GM19438 (cell line): ENCODE measurements at regions not wholly inside any gene's neighbourhood (a gene's known extent, or its start where the extent isn't known, plus 50 kb on each side); places are given as distances from the start of the nearest gene placed in this dataset.

Source experiments
- ATAC-seq: cut with Tn5 transposase; IDR thresholded peaks from one replicate; pipeline ENCODE4 v1.9.1; 2021; ENCODE audit warnings: low read depth; ENCODE audit not compliant: unreplicated experiment

- ATAC-seq: no peak
Measured at GRCh38 chr15:47944637-47945288, 176.0 kb upstream of the SLC24A5 start.

GRCh38 chr15:47945872-47946650 lies 174.7 kb upstream of the SLC24A5 start:
- ATAC-seq: no peak

DNA sequence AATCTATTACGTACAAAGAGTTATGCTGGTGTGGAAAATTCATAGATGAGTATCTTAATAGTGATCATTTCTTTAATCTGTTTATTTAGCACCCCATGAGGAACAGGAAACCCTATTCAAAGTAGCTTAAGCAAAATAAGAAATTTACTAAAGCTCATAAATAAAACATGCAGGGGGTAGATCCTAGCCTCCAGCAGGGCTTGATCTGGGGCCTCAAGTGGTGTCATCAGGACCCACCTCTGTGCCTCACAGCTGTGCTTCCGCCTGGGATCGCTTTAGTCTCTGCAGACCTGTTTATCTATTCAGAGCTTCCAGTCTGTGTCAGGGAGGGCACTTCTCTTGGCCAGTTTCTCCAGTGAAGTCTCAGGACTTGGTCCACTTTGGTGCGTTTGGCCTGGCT lies 171.0 kb upstream of the SLC24A5 start:
- no peak for ATAC-seq

- ATAC-seq: no peak
Measured at GRCh38 chr15:47950447-47950846, 170.3 kb upstream of the SLC24A5 start.

- ATAC-seq: no peak
Measured at GRCh38 chr15:47951781-47952180, 169.0 kb upstream of the SLC24A5 start.

- no peak for ATAC-seq
Measured at GRCh38 chr15:47954196-47954595, 166.6 kb upstream of the SLC24A5 start.

GRCh38 chr15:47955021-47955420 lies 165.8 kb upstream of the SLC24A5 start:
- ATAC-seq: no peak

DNA sequence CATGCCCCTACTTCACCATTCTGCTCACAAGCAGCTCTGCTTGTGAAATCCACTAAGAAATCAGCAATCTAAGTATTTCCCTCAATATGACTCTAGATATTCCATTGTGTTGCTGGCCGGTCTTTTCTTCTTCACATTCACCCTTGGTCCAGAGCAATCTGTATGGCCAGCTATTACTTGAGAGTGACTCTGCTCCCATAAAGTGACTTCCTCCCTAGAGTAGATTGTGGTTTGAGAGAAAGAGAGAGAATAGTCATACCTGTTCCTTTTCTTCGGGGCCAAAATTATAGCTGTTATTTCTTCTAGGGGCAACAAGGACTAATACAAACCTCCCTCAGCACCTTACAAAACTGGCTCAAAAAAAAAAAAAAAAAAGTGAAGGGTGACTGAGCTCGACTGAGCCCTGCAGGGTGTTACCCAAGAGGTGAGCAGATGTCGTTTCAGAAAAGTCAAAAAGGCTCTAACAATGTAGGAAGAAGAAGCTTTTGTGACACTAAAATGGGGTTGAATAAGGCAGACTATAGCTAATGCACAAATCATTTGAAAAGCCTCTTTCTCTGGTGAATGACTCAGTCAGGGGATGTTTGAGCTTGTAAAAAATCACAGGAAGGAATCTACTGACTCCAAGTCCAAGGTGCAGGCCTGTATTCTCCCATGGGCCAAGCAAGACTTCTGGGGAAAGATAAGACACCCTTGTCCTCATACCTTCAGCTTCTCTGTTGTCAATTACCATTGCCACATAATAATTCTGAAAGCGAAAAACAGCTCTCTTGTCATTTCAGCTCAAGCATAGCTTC lies 161.0 kb upstream of the SLC24A5 start:
- no peak for ATAC-seq

DNA sequence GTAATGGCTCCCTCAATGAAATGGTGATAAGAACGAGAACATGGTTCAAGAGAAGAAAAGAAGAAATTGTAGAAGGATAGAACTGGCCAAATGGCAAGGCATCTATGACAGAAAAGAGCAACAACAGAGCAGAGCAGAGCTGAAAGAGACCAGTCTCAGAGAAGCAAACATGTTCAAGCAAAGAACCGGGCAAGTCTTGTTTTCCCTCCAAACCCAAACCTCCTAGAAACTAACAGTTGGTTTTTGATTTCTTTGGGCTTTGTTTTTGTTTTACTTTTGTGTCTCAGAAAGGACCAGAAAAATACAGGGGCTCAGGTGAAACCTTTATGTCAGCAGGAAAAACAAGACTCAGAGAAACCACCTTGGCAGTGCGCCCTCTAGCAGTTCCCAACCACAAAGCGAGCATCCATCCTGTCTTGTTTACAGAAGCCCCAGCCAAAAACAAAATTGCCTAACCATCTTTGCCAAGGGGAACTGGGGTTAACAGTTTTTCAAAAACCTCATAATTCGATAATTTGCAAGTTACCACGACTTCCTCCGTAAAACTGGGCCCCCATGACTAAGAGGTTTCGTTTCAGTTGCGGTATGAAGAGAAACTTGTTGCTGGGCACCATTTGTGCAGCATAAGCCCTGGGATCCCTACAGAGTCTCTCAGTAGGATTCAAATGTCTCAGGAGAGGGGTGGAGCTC lies 159.2 kb upstream of the SLC24A5 start:
- ATAC-seq: peak; percentile 92

DNA sequence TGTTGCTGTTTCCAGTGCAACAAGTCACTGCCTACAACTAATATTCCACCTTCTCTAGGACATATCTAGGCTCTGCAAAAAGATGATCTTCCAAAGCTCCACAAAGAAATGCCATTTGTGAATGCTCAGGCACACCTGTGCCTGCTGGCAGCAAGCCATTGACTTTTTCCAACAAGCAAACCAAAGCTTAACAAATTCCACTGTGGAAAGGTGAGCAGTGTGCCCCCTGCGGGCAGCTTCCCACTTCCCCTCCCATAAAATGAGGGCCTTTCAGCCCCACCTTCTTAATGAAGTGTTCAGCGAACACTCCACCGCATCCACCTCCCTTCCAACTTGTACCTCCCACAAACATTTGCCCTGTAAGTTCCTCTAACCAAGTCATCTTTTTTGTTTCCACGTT lies 157.5 kb upstream of the SLC24A5 start:
- no peak for ATAC-seq

- no peak for ATAC-seq
Measured at GRCh38 chr15:47964229-47964628, 156.6 kb upstream of the SLC24A5 start.

- ATAC-seq: no peak
Measured at GRCh38 chr15:47965297-47965696, 155.5 kb upstream of the SLC24A5 start.

DNA sequence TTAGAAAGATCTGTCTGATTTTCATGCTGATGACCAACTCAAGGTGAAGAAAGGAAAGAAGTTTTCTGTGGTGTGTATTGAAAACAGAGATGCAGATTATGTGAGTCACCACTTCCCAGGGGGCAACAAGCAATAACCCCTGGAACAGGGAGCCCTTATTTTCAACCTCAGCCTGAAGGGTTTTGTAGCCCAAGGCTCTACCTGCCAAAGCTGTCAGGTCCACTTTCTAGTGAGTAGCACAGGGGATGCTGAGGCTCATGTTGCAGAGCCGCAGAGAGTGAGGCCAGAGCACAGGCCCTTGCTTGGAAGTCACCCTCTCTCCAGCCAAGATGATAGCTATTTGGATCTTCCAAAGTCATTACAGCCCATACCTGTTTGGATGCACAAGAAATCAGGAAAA lies 152.2 kb upstream of the SLC24A5 start:
- ATAC-seq: no peak

- no peak for ATAC-seq
Measured at GRCh38 chr15:47971637-47972036, 149.2 kb upstream of the SLC24A5 start.

GRCh38 chr15:47972738-47973137 lies 148.1 kb upstream of the SLC24A5 start:
- no peak for ATAC-seq

GRCh38 chr15:47974724-47975123 lies 146.1 kb upstream of the SLC24A5 start:
- no peak for ATAC-seq

DNA sequence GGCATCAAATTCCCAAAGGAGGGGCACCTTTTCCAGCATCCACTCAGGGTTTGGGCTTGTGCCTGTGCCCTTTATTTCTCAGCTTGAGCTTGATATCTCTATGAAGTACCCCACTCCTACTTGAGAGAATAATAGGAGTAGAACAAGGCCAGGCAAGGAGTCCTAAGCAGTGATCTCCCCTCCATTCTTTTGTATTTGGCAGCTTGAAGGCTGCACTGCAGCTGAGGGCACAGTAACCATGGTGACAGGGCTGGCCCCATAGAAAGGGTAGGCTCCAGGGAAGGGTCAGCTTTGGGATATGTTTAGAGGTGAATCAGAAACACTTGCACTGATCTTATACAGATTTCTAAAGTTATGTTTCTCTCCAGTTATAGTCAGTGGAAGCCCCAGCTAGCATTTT lies 145.4 kb upstream of the SLC24A5 start:
- no peak for ATAC-seq

DNA sequence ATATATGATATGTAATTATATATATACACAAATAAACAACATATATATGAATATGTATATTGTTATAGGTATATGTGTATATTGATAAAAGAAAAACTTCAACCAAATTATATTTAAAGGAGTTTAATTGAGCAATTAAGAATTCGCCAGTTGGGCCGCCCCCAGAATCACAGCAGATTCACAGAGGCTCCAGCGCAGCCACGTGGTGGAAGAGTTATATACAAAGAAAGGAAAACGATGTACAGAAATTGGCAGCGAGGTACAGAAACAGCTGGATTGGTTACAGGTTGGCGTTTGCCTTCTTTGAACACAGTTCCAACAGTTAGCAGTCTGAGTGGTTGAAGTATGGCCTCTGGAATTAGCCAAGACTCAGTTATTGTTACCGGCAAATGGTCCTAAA lies 137.3 kb upstream of the SLC24A5 start:
- ATAC-seq: no peak

GRCh38 chr15:47985568-47985967 lies 135.2 kb upstream of the SLC24A5 start:
- ATAC-seq: no peak

DNA sequence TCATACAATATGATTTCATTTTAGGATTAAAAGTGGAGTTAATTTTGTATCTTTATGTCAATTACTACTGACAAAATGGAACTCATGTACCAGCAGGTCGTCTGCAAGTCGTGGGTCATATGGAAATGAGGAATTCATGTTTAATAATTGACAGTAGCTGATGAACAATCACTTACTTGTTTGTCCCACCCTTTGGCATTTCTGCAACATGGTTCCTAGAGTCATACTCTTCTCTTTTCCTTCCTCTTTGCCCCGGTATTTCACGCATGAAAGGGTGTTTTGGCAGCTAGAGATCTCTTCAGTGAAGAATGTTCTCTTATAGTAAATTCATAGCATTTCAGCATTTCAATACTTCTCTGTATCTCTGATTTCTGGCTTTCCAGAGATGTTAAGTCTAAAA lies 133.3 kb upstream of the SLC24A5 start:
- ATAC-seq: no peak
